ENCODE measurements at regions not wholly inside any gene's neighbourhood (a gene's known extent, or its start where the extent isn't known, plus 50 kb on each side); places are given as distances from the start of the nearest gene placed in this dataset.

GRCh38 chr3:70800951-70801350 is 488.5 kb upstream of the MDFIC2 start:
- DNase-seq (ENCODE audit: low spot score) = no peak

GRCh38 chr3:70789878-70790277 is 477.4 kb upstream of the MDFIC2 start:
- DNase-seq (ENCODE audit: low spot score) = no peak

- no peak for DNase-seq (ENCODE audit: low spot score)
Observed at GRCh38 chr3:70780790-70781189, 468.4 kb upstream of the MDFIC2 start.

- DNase-seq (ENCODE audit: low spot score) = no peak
Observed at GRCh38 chr3:70779296-70779695, 466.9 kb upstream of the MDFIC2 start.

- no peak for DNase-seq (ENCODE audit: low spot score)
Observed at GRCh38 chr3:70776081-70776480, 463.6 kb upstream of the MDFIC2 start.

GRCh38 chr3:70775257-70775656 is 462.8 kb upstream of the MDFIC2 start:
- no peak for DNase-seq (ENCODE audit: low spot score)

GRCh38 chr3:70774641-70775040 is 462.2 kb upstream of the MDFIC2 start:
- no peak for DNase-seq (ENCODE audit: low spot score)

GRCh38 chr3:70771426-70772147 is 459.1 kb upstream of the MDFIC2 start:
- DNase-seq (ENCODE audit: low spot score) = no peak

GRCh38 chr3:70770650-70771049 is 458.2 kb upstream of the MDFIC2 start:
- no peak for DNase-seq (ENCODE audit: low spot score)

- DNase-seq (ENCODE audit: low spot score) = no peak
Observed at GRCh38 chr3:70766301-70766700, 453.9 kb upstream of the MDFIC2 start.

- DNase-seq (ENCODE audit: low spot score) = no peak
Observed at GRCh38 chr3:70763894-70764293, 451.5 kb upstream of the MDFIC2 start.

- DNase-seq (ENCODE audit: low spot score) = no peak
Observed at GRCh38 chr3:70757658-70758057, 445.2 kb upstream of the MDFIC2 start.

GRCh38 chr3:70755526-70755925 is 443.1 kb upstream of the MDFIC2 start:
- no peak for DNase-seq (ENCODE audit: low spot score)

GRCh38 chr3:70754314-70754713 is 441.9 kb upstream of the MDFIC2 start:
- no peak for DNase-seq (ENCODE audit: low spot score)

- no peak for DNase-seq (ENCODE audit: low spot score)
Observed at GRCh38 chr3:70753572-70753971, 441.1 kb upstream of the MDFIC2 start.

- DNase-seq (ENCODE audit: low spot score) = no peak
Observed at GRCh38 chr3:70752051-70752450, 439.6 kb upstream of the MDFIC2 start.

- no peak for DNase-seq (ENCODE audit: low spot score)
Observed at GRCh38 chr3:70749122-70749521, 436.7 kb upstream of the MDFIC2 start.

- no peak for DNase-seq (ENCODE audit: low spot score)
Observed at GRCh38 chr3:70748593-70748992, 436.2 kb upstream of the MDFIC2 start.

- no peak for DNase-seq (ENCODE audit: low spot score)
Observed at GRCh38 chr3:70747847-70748246, 435.4 kb upstream of the MDFIC2 start.

GRCh38 chr3:70744536-70744935 is 432.1 kb upstream of the MDFIC2 start:
- DNase-seq (ENCODE audit: low spot score) = no peak

GRCh38 chr3:70743754-70744153 is 431.3 kb upstream of the MDFIC2 start:
- no peak for DNase-seq (ENCODE audit: low spot score)

- DNase-seq (ENCODE audit: low spot score) = no peak
Observed at GRCh38 chr3:70742081-70742480, 429.6 kb upstream of the MDFIC2 start.

GRCh38 chr3:70740872-70741271 is 428.4 kb upstream of the MDFIC2 start:
- DNase-seq (ENCODE audit: low spot score) = no peak

- no peak for DNase-seq (ENCODE audit: low spot score)
Observed at GRCh38 chr3:70740071-70740470, 427.6 kb upstream of the MDFIC2 start.

- no peak for DNase-seq (ENCODE audit: low spot score)
Observed at GRCh38 chr3:70738291-70738681, 425.8 kb upstream of the MDFIC2 start.

All from D341Med (cell line).